Astrocyte of the cerebellum (primary cell): ENCODE measurements at regions not wholly inside any gene's neighbourhood (a gene's known extent, or its start where the extent isn't known, plus 50 kb on each side); places are given as distances from the start of the nearest gene placed in this dataset.
A peak's percentile ranks its signal among the peaks of the same experiment; 100 is the strongest.
"Not testable (repeated sequence)": the region's sequence is repeated elsewhere in the genome, so short reads cannot be mapped to it uniquely, and the experiment has no call there.

Experiments used
- DNase-seq: peaks from one replicate; pipeline ENCODE4 v3.0.0-alpha.2; 2011; ENCODE audit warnings: low read depth
- H3K4me3 ChIP-seq: 2 replicates; pipeline ENCODE4 v1.5.1; 2011; ENCODE audit warnings: mild to moderate bottlenecking, low read depth, low read length, moderate library complexity
- in situ Hi-C: cut with HindIII; loops from 2 replicates; pipeline ENCODE4 v1.10.0; 2017; ENCODE audit warnings: low sequenced_read_pairs
- TF ChIP-seq, protein P1 (sequence below): IDR thresholded peaks from 2 replicates; pipeline ENCODE4 v1.5.1; 2012; ENCODE audit warnings: low read length, low read depth, moderate library complexity, mild to moderate bottlenecking; ENCODE audit errors: missing control alignments

DNA sequence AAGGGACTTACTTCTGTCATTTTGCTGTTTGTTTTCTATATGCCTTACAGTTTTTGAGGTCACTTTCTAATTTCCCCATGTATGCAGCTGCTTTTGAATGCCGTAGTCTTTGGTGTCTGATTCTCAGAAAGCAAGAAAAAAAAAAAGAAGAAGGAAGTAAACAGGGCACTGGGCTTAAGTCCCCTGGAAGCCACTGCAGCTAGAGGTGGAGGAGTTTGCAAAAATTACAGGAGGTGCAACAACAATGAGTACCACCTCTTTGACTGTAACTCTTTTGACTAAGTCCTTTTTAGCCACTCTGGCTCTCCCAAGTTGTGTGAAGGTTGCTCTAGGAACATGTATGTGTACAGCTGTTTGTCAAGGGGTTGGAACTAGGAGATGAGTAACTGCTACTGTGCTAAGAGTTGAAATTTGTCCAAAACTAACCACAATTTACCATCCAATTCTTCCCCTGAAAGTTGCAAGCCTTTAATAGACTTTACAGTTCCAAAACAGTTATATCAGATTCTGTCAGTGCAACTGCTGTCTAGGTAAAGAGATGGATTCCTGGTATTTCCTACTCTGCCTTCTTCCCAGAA, 588.0 kb upstream of the LRRN3 start:
- TF ChIP-seq, protein P1, sequence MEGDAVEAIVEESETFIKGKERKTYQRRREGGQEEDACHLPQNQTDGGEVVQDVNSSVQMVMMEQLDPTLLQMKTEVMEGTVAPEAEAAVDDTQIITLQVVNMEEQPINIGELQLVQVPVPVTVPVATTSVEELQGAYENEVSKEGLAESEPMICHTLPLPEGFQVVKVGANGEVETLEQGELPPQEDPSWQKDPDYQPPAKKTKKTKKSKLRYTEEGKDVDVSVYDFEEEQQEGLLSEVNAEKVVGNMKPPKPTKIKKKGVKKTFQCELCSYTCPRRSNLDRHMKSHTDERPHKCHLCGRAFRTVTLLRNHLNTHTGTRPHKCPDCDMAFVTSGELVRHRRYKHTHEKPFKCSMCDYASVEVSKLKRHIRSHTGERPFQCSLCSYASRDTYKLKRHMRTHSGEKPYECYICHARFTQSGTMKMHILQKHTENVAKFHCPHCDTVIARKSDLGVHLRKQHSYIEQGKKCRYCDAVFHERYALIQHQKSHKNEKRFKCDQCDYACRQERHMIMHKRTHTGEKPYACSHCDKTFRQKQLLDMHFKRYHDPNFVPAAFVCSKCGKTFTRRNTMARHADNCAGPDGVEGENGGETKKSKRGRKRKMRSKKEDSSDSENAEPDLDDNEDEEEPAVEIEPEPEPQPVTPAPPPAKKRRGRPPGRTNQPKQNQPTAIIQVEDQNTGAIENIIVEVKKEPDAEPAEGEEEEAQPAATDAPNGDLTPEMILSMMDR: no peak
- H3K4me3 ChIP-seq: no peak overlapping the region
- DNase-seq: peak; percentile 56
- in situ Hi-C loops: no loop called here

DNA sequence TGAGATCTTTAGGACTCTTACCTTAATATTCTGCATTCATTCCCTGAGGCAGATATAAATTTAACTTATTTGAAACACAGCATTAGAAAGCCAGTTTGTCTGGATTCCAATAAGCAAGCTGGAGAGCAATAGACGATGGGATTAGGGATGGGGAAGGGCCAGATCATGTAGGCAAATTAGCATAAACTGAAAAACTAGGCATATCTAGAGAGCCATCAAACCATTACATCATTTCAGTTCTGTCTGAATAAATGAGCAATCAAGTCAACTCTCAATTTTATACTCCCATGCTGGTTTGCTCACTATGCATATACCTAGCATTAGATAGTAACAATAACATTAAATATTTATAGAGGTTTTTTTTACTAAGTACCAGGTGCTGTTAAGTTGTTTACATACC, 583.6 kb upstream of the LRRN3 start:
- in situ Hi-C loops: no loop called here

DNA sequence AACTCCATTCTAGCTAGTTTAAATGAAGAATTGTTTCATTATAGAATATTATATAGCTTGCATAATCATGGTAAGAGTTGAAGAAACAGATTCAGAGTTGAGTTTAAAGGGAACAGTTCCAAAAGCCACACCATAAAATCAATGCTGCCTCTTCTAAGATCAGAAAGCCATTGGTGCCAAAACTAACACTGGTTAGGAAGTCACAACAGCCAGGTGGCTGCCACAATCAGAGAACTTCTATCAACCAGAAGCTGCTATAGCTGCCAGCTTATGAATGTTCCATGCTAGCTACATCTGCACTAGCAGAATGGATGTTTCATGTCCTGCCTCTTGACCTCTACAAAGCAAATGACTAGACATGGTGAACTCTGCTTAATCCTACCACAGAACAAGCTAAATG, 583.1 kb upstream of the LRRN3 start:
- no peak for DNase-seq
- H3K4me3 ChIP-seq: no peak overlapping the region
- in situ Hi-C loops: no loop called here
- TF ChIP-seq, protein P1: no peak

More for the DNA sequence above, 583.6 kb upstream of the LRRN3 start:
- TF ChIP-seq, protein P1: no peak
- H3K4me3 ChIP-seq: no peak overlapping the region
- DNase-seq: no peak

DNA sequence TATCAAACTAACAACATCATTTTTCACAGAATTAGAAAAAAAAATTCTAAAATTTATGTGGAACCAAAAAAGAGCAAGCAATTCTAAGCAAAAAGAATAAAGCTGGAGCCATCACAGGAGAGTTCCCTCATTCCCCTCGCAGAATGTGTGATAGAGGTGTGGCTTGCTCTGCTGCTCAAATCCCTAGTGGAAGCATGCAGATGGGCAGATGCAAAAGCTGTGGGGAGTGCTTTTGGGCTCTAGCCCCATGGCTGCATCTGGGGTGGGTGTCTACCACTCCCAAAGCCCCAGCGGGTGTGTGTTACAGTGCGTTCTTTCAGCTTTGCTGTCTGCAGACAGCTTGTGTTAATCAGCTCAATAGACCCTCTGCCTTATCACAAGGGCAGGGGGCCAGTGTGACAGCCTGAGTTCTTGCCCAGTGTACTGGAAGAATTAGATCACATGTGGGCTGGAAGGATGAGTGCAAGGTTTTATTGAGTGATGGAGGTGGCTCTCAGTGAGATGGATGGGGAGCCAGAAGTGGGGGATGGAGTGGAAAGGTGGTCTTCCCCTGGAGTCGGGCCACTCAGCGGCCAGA, 575.9 kb upstream of the LRRN3 start:
- in situ Hi-C loops, DNase-seq, H3K4me3 ChIP-seq: not testable (repeated sequence)

DNA sequence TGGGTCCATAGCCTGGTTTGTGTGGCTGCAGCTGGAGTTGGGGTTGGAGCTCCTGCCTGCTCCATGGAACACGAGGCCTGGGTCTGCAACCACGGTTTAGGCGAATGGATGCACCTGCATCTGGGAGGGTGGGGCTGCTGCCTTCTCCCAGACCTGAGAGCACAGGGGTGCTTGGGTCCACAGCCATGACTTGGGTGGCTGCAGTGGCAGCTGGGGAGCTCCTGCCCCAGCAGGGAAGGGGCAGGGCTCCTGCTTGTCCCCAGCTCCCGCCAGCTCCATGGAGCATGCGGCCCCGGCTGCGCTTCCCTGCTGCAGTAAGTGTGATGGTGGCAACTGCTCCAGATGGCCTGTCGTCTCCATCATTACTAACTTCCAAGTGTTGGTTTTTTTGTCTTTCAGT, 571.1 kb upstream of the LRRN3 start:
- in situ Hi-C loops: no loop called here
- H3K4me3 ChIP-seq: no peak overlapping the region
- DNase-seq: no peak
- TF ChIP-seq, protein P1: no peak

DNA sequence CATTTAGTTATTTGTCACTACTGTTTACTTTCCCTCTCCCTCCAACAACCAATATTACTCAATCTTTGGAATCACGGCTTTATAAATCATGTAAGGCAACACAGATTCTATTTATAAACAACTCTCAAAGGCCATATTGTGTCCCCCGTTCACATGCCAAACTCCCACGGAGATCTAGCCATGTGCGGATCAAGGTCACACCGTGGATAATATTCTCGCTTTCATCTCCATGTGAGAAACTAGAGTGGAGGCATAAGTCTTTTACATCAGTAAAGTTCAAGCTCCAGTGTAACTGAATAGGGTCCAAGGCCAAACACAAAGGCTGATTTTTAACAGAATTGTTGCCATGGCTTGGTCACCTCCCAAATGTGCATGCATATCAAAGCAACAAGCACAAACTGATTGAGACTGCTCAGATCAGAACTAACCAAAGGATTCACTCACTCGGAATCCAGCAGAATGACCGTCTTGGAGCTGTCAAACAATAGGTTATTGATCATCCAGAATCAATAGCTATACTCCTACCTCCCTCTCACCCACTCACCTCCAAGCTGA, 569.5 kb upstream of the LRRN3 start:
- no peak for DNase-seq
- TF ChIP-seq, protein P1: no peak
- no peak overlapping the region for H3K4me3 ChIP-seq
- in situ Hi-C loops: no loop called here

DNA sequence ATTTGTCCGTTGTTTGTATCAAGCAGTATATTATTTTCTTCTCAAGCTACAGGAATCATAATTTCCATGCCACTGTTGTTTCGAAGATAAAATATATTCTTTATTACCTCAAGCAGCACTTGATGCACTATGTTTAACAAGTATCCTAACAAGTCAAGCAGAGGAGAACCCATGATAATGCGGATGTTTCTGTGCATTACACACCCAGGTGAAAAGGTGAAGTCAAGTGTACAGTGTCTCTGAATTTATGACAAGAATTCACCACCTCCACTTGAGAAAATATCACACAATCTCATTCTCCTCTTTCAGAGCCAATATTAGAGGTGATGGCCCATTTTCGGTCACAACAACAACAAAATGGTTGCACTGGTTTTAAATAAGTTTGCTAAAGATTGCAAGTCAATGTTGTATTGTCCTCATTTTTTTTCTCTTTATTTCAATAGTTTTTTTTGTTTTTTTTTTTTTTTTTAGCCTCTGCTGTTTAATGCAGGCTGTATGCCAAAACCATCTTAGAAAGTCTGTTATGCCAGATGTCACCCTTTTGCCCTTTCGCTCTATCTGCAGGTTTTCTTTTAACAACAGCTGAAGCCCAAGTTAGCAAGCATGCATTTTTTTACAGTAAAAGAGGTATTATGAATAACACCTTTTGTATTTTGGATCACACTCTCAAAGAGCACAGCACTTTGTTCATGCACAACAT, 568.7 kb upstream of the LRRN3 start:
- DNase-seq: peak; percentile 75
- TF ChIP-seq, protein P1: no peak
- in situ Hi-C loops: no loop called here
- H3K4me3 ChIP-seq: no peak overlapping the region
